ENCODE measurements at regions not wholly inside any gene's neighbourhood (a gene's known extent, or its start where the extent isn't known, plus 50 kb on each side); places are given as distances from the start of the nearest gene placed in this dataset.
A peak's percentile ranks its signal among the peaks of the same experiment; 100 is the strongest.

GRCh38 chr13:70634893-70635292 lies 526.6 kb upstream of the KLHL1 start:
- DNase-seq (ENCODE audit: low read depth), result no peak
- no peak for TF ChIP-seq CTCF (IDR thresholded peaks at IDR 0.05; ENCODE audit: control insufficient read depth, extremely low read depth, insufficient read depth)
- H3K4me3 ChIP-seq (ENCODE audit: low read depth, low read length), result no peak overlapping the region

- DNase-seq (ENCODE audit: low read depth), result no peak
- no peak overlapping the region for H3K4me3 ChIP-seq (ENCODE audit: low read depth, low read length)
- TF ChIP-seq CTCF (IDR thresholded peaks at IDR 0.05; ENCODE audit: control insufficient read depth, extremely low read depth, insufficient read depth), result no peak
Measured at GRCh38 chr13:70630247-70630646, 522.0 kb upstream of the KLHL1 start.

- DNase-seq (ENCODE audit: low read depth), result no peak
- TF ChIP-seq CTCF (IDR thresholded peaks at IDR 0.05; ENCODE audit: control insufficient read depth, extremely low read depth, insufficient read depth), result peak; percentile 21; the same call in 1 of the 2 replicates
- H3K4me3 ChIP-seq (ENCODE audit: low read depth, low read length), result no peak overlapping the region
Measured at GRCh38 chr13:70623239-70623638, 515.0 kb upstream of the KLHL1 start.

- no peak for DNase-seq (ENCODE audit: low read depth)
- no peak for TF ChIP-seq CTCF (IDR thresholded peaks at IDR 0.05; ENCODE audit: control insufficient read depth, extremely low read depth, insufficient read depth)
- H3K4me3 ChIP-seq (ENCODE audit: low read depth, low read length), result no peak overlapping the region
Measured at GRCh38 chr13:70622796-70623195, 514.5 kb upstream of the KLHL1 start.

GRCh38 chr13:70619936-70620335 lies 511.7 kb upstream of the KLHL1 start:
- no peak for DNase-seq (ENCODE audit: low read depth)
- H3K4me3 ChIP-seq (ENCODE audit: low read depth, low read length), result no peak overlapping the region
- no peak for TF ChIP-seq CTCF (IDR thresholded peaks at IDR 0.05; ENCODE audit: control insufficient read depth, extremely low read depth, insufficient read depth)

GRCh38 chr13:70616847-70617246 lies 508.6 kb upstream of the KLHL1 start:
- H3K4me3 ChIP-seq (ENCODE audit: low read depth, low read length), result no peak overlapping the region
- no peak for DNase-seq (ENCODE audit: low read depth)
- no peak for TF ChIP-seq CTCF (IDR thresholded peaks at IDR 0.05; ENCODE audit: control insufficient read depth, extremely low read depth, insufficient read depth)

GRCh38 chr13:70613295-70613694 lies 505.0 kb upstream of the KLHL1 start:
- no peak for DNase-seq (ENCODE audit: low read depth)
- no peak overlapping the region for H3K4me3 ChIP-seq (ENCODE audit: low read depth, low read length)
- TF ChIP-seq CTCF (IDR thresholded peaks at IDR 0.05; ENCODE audit: control insufficient read depth, extremely low read depth, insufficient read depth), result peak; percentile 43

Measured in LNCaP clone FGC (cell line).